Upper lobe of left lung (tissue), 6 donors: ENCODE measurements at regions not wholly inside any gene's neighbourhood (a gene's known extent, or its start where the extent isn't known, plus 50 kb on each side); places are given as distances from the start of the nearest gene placed in this dataset.

Experiments used
- ATAC-seq, 2 donors: fragments of 200-7000 bp; cut with Tn5 transposase; one replicate each; pipeline ENCODE4 v1.9.1; 2022; ENCODE audit warnings: mild to moderate bottlenecking in 2 of 2, moderate library complexity in 2 of 2; ENCODE audit not compliant: low FRiP score in 2 of 2
- DNase-seq, 2 donors: peaks; one replicate each; pipeline ENCODE4 v3.0.0-alpha.2; 2019 to 2020
- H3K27ac ChIP-seq, 4 donors: fragments of 200-600 bp; sonication (generic); one replicate each; pipeline ENCODE4 v1.5.1; 2016 to 2019
- H3K27me3 ChIP-seq, 4 donors: fragments of 200-600 bp; sonication (generic); one replicate each; pipeline ENCODE4 v1.5.1; 2017 to 2019
- H3K36me3 ChIP-seq, 4 donors: fragments of 200-600 bp; sonication (generic); one replicate each; pipeline ENCODE4 v1.5.1; 2016 to 2019
- H3K4me1 ChIP-seq, 4 donors: fragments of 200-600 bp; sonication (generic); one replicate each; pipeline ENCODE4 v1.5.1; 2018 to 2019
- H3K4me3 ChIP-seq, 4 donors: fragments of 200-600 bp; sonication (generic); one replicate each; pipeline ENCODE4 v1.5.1; 2017 to 2019; ENCODE audit warnings: mild to moderate bottlenecking in 2 of 4, moderate library complexity in 1 of 4
- H3K9me3 ChIP-seq, 4 donors: fragments of 200-600 bp; sonication (generic); one replicate each; pipeline ENCODE4 v1.5.1; 2018 to 2019
- CTCF ChIP-seq, 6 experiments: fragments of 450-650 bp in 4 of 6; fragments of 200-600 bp in 2 of 6; sonication (generic) in 2 of 6; IDR thresholded peaks; one replicate each; pipeline ENCODE4 v1.5.1; 2016 to 2019; ENCODE audit warnings: antibody characterized with exemption in 6 of 6
- EP300 ChIP-seq, 4 donors: sonication (generic); formaldehyde crosslinking; IDR thresholded peaks; one replicate each; pipeline ENCODE4 v1.5.1; 2017; ENCODE audit warnings: antibody characterized with exemption in 4 of 4, control low read depth in 2 of 4
- POLR2A ChIP-seq, 4 donors: fragments of 450-650 bp; IDR thresholded peaks; one replicate each; pipeline ENCODE4 v1.5.1; 2016 to 2017; ENCODE audit warnings: antibody characterized with exemption in 4 of 4, mild to moderate bottlenecking in 2 of 4
- POLR2AphosphoS5 ChIP-seq, 2 donors: sonication (generic); formaldehyde crosslinking; IDR thresholded peaks; one replicate each; pipeline ENCODE4 v1.5.1; 2017; ENCODE audit warnings: antibody characterized with exemption in 2 of 2
- WGBS, 2 donors: methylation state at CpG; one replicate each; pipeline ENCODE4 v1.1.5; 2017 to 2018; 5-methylcytosine and 5-hydroxymethylcytosine counted together
- donor health status: DM: no; HTN: no; CAD: no; lungs with moderate emphysema.
- donor health status: DM: no; HTN: yes; CAD: no; lungs with severe emphysema.

- no peak for ATAC-seq
- no peaks in the 10 kb centered on the region for H3K27me3 ChIP-seq
- 85 to 100% methylated on average over 1 of the region's 1 CpG for WGBS, 2 donors
- no peaks in the 10 kb centered on the region for H3K4me1 ChIP-seq
- H3K27ac ChIP-seq, result no peak overlapping the region
- DNase-seq, result no peak
- H3K9me3 ChIP-seq, result no peaks in the 10 kb centered on the region
- H3K4me3 ChIP-seq, result no peak overlapping the region
- no peak for TF ChIP-seq CTCF (IDR thresholded peaks at IDR 0.05)
- TF ChIP-seq EP300 (IDR thresholded peaks at IDR 0.05), result no peak
- TF ChIP-seq POLR2AphosphoS5 (IDR thresholded peaks at IDR 0.05), result no peak
- TF ChIP-seq POLR2A (IDR thresholded peaks at IDR 0.05), result no peak
- no peaks in the 10 kb centered on the region for H3K36me3 ChIP-seq
These were observed 86.6 kb upstream of the MDFIC start for GRCh38 chr7:114835303-114835702.

DNA sequence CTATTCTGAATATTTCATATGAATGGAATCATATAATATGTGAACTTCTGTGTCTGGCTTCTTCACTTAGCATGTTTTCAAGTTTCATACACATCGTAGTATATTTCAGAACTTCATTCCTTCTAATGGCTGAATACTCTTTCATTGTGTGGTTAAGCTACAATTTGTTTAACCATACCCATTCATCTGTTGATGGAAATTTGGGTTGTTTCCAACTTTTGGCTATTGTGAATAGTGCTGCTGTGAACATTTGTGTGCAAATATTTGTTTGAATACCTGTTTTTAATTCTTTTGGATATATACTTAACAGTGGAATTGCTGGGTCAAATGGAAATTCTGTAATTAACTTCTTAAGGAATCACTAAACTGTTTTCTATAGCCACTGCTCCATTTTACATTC, 86.0 kb upstream of the MDFIC start:
- TF ChIP-seq EP300 (IDR thresholded peaks at IDR 0.05) (no peak), POLR2AphosphoS5 (IDR thresholded peaks at IDR 0.05) (no peak), POLR2A (IDR thresholded peaks at IDR 0.05) (no peak), CTCF (IDR thresholded peaks at IDR 0.05) (no peak)
- H3K27ac ChIP-seq, result no peak overlapping the region
- no peak overlapping the region for H3K4me3 ChIP-seq
- DNase-seq (no peak), ATAC-seq (no peak)
- H3K27me3 ChIP-seq, result no peaks in the 10 kb centered on the region
- no peaks in the 10 kb centered on the region for H3K36me3 ChIP-seq
- H3K9me3 ChIP-seq, result no peaks in the 10 kb centered on the region
- no peaks in the 10 kb centered on the region for H3K4me1 ChIP-seq
- WGBS, 2 donors, result 0% methylated on average over 1 of the region's 1 CpG

GRCh38 chr7:114842551-114843065, 79.3 kb upstream of the MDFIC start:
- no peak overlapping the region for H3K4me3 ChIP-seq
- ATAC-seq (no peak), DNase-seq (no peak)
- H3K27me3 ChIP-seq, result no peaks in the 10 kb centered on the region
- WGBS, 2 donors, result 87 to 93% methylated on average over 5 of the region's 5 CpGs
- H3K27ac ChIP-seq, result no peak overlapping the region
- no peaks in the 10 kb centered on the region for H3K36me3 ChIP-seq
- no peaks in the 10 kb centered on the region for H3K4me1 ChIP-seq
- no peaks in the 10 kb centered on the region for H3K9me3 ChIP-seq
- no peak for TF ChIP-seq CTCF (IDR thresholded peaks at IDR 0.05)
- no peak for TF ChIP-seq EP300 (IDR thresholded peaks at IDR 0.05)
- no peak for TF ChIP-seq POLR2AphosphoS5 (IDR thresholded peaks at IDR 0.05)
- TF ChIP-seq POLR2A (IDR thresholded peaks at IDR 0.05), result no peak

DNA sequence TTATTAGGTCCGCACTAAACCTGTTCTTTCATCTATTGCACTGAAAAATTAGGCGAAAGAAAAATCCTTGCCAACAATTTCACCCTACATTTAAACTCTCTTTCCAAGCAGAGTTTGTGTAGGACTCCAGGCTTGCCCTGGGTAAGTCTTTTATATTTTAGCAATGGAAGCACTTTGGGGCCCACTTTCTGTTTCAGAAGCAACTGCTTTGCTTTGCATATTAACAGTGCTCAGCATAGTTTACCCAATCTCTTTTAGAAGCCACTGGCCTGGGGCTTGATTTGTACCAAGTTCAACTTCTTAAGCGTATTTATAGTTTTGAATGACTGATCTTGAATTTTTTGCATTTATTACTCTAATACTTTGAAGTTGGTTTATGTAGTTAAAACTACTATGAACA, 78.8 kb upstream of the MDFIC start:
- H3K4me1 ChIP-seq, result no peaks in the 10 kb centered on the region
- WGBS, 2 donors, result 94 to 96% methylated on average over 3 of the region's 3 CpGs

More for the DNA sequence above, 78.8 kb upstream of the MDFIC start:
- no peaks in the 10 kb centered on the region for H3K27me3 ChIP-seq
- DNase-seq, result no peak
- no peak overlapping the region for H3K27ac ChIP-seq
- ATAC-seq, result no peak
- no peaks in the 10 kb centered on the region for H3K9me3 ChIP-seq
- no peak overlapping the region for H3K4me3 ChIP-seq
- no peaks in the 10 kb centered on the region for H3K36me3 ChIP-seq
- TF ChIP-seq CTCF (IDR thresholded peaks at IDR 0.05), result no peak
- no peak for TF ChIP-seq POLR2AphosphoS5 (IDR thresholded peaks at IDR 0.05)
- TF ChIP-seq EP300 (IDR thresholded peaks at IDR 0.05), result no peak
- TF ChIP-seq POLR2A (IDR thresholded peaks at IDR 0.05), result no peak
